ENCODE measurements at regions not wholly inside any gene's neighbourhood (a gene's known extent, or its start where the extent isn't known, plus 50 kb on each side); places are given as distances from the start of the nearest gene placed in this dataset.

- DNase-seq (ENCODE audit: low spot score) = no peak
Measured at GRCh38 chr3:177536873-177537272, 339.6 kb upstream of the TBL1XR1 start.

GRCh38 chr3:177537612-177538011 lies 340.3 kb upstream of the TBL1XR1 start:
- no peak for DNase-seq (ENCODE audit: low spot score)

DNA sequence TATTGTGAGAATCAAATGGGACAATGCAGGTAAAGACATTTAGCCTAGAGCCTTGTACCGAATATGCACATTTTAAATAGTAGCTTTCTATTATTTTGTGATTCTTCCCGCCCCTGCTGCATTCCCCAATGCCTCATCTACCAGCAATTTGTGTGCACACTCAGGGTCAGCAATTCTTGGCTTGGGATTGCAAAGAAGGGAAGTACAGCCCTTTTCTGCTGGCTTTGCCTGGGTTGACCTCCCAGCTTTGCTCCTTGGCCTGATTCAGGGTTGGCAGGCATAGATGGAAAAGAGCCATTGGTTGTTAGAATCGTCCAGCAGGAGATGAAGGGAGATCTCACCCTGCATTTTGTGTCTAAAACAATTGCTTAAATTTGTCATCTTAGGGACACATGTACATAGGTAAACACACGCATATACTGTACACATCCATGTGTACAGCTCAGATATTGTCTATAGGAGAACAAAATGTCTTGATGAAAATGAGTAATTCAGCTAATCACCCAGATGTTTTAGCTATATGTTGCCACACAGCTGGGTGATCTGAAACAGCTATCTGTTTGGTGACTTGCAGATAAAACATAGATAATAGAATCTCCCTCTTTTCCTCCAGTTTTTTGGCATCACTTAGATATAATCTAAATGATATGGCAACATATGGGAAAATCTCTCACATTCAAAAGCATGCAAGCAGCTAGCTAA lies 340.9 kb upstream of the TBL1XR1 start:
- DNase-seq (ENCODE audit: low spot score) = no peak

DNA sequence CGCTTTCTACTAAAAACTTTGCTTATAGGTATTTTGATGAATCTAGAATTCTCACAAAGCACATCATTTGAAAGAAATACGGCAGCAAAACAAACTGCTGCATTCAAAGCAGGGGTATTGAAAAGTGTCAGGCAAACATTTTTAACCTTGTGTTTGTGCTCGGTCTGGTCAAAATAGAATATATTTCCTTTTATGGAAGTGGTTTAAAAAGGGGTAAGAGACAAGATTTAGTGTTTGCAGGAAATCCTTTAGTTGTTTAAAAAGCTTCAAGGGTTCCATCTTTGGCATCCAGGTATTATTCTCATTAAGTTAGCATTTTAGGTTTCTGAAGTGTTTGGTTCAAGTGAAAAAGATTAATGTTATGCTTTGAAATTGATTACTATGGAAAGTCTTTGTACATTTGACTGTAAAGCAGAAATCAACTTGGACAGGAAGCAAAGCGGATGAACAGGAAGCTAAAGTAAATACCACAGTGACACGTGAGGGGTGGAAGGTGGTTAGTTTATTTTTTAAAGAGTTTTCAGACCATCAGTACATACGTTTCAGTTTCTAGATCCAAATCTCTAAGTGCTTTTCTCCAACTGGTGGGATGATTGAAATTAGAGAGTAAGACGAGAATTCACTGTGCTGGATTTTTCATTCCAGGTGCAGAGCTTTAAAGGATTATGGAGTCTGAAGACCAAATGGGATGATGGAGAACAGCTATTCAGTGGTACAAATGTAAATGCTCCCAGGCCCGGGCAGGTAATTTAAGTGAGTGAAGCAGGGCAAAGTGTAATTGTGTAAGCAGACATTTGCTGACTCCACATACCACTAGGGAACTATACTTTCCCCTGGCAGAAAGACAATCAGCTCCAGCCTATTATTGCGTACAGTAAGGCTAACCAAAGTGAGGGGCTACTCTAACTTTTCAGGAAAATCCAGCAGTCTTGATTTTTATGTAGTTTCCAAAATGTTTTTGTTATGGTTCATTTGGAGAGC lies 341.8 kb upstream of the TBL1XR1 start:
- no peak for DNase-seq (ENCODE audit: low spot score)

- DNase-seq (ENCODE audit: low spot score) = no peak
Measured at GRCh38 chr3:177541541-177541940, 344.3 kb upstream of the TBL1XR1 start.

DNA sequence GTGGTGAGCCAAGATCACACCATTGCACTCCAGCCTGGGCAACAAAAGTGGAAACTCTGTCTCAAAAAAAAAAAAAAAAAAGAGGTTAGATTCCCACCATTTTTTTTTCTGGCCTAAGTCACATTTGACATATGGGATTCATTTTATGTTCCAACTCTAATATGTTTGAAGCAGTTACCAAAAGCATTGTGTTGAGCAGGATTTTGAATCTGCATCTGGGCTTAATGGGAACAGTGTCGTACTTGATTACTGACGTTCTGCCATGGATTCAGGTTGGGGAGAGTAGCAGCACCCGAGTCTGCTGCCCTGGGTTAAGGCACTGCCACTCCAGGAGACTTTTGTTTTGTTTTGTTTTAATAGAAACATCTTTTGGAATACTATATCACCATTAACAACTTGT lies 348.7 kb upstream of the TBL1XR1 start:
- DNase-seq (ENCODE audit: low spot score) = no peak

GRCh38 chr3:177547711-177548350 lies 350.5 kb upstream of the TBL1XR1 start:
- no peak for DNase-seq (ENCODE audit: low spot score)

GRCh38 chr3:177550667-177551066 lies 353.4 kb upstream of the TBL1XR1 start:
- no peak for DNase-seq (ENCODE audit: low spot score)

DNA sequence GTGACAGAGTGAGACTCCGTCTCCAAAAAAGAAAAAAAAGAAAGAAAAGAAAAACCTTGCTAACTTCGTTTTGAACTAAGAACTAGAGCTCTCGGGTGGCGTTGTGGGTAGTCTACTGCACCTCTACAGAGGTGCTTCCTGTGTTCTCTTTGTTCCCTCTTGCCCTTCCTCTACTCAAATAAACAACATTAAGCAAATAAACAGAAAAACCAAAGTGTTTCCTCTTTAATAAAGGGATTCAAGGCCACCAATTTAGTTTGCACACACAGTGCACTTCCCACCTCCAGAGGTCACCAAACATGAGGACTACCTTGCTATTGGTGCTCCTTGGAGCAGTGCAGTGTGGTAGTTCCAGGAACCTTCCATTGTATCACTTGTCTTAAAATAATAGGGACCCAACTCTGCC lies 354.2 kb upstream of the TBL1XR1 start:
- no peak for DNase-seq (ENCODE audit: low spot score)

- no peak for DNase-seq (ENCODE audit: low spot score)
Measured at GRCh38 chr3:177552051-177552450, 354.8 kb upstream of the TBL1XR1 start.

DNA sequence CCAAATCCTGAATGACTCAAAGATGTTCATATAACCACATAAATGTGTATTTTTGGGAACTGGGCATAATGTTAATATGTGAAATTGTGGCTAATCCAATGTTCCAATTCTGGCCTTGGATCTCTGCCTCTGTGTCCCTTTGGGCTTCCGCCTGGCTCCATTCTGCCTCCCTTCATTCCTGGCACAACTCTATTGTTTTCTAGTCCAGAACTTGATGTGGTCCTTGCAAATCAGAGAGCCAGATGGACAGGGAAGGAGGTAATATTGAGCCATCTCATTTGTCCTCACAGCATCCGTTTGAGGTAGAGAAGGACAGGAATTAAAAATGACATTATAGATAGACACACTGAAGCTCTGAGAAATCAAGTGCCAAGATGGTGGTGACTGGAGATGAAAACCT lies 355.7 kb upstream of the TBL1XR1 start:
- no peak for DNase-seq (ENCODE audit: low spot score)

DNA sequence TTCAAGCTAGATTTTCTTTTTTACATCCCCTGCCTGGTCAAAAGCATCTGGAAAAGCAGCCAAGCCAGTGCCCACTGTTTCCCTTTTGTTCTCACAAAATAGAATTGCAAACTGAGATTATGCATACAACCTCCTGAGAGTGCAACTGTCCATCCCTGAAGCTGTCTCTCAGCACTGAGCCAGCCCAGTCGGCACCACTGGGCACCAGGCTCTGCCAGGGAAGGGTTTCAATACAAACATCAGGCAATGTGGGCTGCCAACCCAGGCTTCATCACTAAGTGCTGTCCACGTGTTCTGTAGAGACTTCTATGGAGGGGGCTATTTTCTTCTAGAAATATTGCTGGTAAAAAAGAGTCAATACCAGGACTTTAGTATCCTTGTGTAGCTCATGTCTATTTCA lies 356.3 kb upstream of the TBL1XR1 start:
- no peak for DNase-seq (ENCODE audit: low spot score)

GRCh38 chr3:177554895-177555759 lies 357.8 kb upstream of the TBL1XR1 start:
- DNase-seq (ENCODE audit: low spot score) = no peak

DNA sequence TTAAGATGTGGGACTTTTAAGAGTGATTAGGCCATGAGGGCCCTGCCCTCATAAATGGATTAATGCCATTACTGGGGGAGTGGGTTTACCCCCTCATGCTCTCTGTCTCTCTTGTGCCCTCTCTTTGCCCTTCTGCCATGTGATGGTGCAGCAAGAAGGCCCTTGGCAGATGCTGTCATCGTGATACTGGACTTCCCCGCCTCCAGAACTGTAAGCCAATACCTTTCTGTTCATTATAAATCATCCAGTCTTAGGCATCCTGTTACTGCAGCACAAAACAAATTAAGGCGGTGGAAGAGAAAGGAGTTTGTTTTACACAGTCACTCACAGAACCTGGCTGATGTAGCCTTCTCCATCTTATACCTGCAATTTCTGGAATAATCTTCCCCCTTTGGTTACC lies 360.3 kb upstream of the TBL1XR1 start:
- DNase-seq (ENCODE audit: low spot score) = no peak

GRCh38 chr3:177561365-177561764 lies 364.1 kb upstream of the TBL1XR1 start:
- no peak for DNase-seq (ENCODE audit: low spot score)

DNA sequence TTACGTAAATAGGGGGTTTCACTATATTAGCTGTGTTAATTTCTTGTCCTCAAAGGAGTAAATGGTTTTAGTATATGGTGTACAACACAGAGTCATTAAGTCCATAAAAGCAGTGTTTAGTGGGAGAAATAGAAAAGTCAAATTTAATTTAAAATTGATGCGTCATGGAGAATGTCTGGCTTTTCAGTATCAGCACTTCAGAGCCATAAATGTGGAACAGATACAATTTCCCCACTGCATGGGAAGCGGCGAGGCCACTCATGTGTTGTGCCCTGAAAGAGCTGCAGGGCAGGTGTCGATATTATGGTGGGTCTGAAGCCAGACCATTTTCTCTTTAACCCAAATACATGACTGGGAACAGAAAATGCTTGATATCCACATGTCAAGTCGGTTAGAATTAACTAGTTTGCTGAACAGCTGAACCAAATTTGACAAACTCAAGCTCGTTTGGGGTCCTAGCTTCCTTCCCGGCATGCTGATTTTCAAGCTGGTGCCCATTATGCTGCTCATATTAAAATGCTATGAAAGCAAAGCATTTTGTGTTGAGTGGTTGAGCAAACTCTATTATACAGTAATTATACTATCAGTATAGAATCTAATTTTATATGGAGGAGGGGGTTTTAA lies 364.6 kb upstream of the TBL1XR1 start:
- no peak for DNase-seq (ENCODE audit: low spot score)

GRCh38 chr3:177563243-177563780 lies 366.0 kb upstream of the TBL1XR1 start:
- DNase-seq (ENCODE audit: low spot score) = no peak

DNA sequence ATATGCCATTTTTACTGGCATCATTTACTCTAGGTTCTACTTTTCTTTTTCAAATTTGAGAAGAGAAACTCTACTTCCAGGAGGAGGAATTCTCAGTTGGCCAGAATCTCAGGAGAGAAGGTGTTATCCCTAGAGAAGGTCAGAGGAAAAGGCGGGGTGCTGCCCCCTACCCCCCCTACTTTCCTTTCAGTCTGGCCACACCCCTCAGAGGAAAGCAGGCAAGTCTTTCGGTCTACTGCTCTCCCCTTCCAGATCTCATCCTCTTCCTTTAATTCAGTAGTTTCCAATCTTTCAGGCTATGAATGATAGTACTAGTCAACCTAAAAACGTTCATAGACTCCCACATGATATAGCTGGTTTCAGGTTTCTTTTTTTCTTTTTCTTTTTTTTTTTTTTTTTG lies 366.5 kb upstream of the TBL1XR1 start:
- no peak for DNase-seq (ENCODE audit: low spot score)

GRCh38 chr3:177565981-177566380 lies 368.7 kb upstream of the TBL1XR1 start:
- DNase-seq (ENCODE audit: low spot score) = no peak

GRCh38 chr3:177567833-177568232 lies 370.6 kb upstream of the TBL1XR1 start:
- DNase-seq (ENCODE audit: low spot score) = no peak

- no peak for DNase-seq (ENCODE audit: low spot score)
Measured at GRCh38 chr3:177569193-177569592, 371.9 kb upstream of the TBL1XR1 start.
